NCI-H2029 (cell line): ENCODE measurements at regions not wholly inside any gene's neighbourhood (a gene's known extent, or its start where the extent isn't known, plus 50 kb on each side); places are given as distances from the start of the nearest gene placed in this dataset.

Experiments used
- DNase-seq: peaks from one replicate; lab custom pipeline; 2025; lab: John Stamatoyannopoulos, UW

DNA sequence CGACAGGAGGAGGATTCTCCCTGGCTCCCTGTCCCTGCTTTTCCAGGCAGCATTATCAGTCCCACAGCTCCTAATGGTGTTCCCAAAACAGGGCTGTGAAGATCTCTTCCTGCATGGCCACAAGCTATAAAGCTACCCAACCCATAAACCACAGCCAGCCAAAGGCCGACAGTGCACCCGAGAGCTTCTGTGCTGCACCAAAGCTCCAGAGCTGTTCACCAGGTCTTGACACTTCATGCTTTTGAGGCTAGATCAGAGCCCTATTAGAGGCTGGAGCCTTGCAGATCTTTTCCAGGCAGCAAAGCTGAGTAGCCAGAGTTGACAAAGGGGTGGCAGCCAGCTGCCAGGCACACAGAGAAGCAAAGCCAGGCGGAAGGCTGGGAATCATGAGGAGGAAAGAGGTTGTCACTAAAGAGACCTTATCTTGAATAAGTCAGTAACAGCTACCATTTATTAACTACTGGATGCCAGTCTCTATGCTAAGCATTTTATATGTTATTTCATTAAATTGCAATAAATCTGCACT, 180.4 kb downstream of the KATNAL1 start:
- DNase-seq = no peak

DNA sequence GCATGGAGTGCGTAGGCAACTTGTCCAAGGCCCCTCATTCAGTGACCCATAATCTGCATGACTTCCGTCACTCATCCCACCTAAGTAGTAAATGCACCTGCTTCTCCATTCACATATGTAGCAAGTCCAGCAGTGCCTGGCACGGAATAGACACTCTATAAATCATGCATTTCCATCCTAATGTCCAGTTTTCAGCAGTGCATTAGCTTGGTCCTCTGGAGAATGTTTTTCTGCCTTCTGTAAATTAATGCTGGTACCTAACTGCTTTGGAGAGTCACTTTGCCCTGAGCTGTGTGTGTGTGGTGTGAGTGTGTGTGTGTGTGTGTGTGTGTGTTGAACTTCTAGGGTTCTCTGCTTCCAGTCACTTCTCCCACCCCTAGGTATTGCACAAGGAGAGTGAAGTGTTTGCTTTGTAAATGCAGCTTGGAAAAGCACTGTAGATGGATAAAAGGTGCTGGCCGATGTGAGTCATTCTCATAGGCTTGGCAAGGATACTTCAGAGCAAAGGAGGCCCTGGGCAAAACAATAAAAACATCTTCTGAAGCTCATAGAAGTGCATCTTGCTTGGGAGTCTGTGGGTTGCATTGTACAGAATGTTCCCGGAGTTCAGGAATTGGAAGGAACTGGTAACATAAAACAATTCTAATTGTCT, 181.8 kb downstream of the KATNAL1 start:
- peak; percentile 40 for DNase-seq

DNA sequence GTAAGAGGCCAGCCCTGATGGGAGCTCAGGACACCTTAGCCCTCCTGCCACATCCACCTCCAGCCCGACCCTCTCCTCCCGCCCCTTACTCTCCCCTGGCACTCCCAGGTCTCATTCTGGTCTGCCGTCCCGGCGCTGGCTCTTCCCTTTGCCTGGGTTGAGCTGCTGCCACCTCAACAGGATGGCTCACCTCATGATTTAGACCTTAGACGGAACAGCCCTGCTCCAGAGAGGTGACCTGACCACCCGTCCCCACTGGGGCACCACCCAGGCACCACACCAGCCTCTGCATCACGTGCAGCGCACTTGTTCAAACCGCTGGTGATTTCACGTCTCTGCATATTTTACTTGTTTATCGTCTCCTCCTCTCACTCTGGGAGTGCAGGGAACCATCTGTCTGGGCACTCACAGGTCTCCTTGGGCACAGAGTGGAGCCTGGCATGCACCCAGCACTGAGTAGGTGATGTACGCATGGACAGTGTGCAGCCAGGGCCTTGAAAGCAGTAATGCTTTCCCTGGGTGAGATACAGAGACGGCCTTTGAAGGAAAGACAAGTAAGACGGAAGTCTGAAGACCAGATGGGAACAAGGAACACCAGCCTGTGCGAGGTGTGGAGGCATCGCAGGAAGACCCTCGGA, 183.1 kb downstream of the KATNAL1 start:
- no peak for DNase-seq

DNA sequence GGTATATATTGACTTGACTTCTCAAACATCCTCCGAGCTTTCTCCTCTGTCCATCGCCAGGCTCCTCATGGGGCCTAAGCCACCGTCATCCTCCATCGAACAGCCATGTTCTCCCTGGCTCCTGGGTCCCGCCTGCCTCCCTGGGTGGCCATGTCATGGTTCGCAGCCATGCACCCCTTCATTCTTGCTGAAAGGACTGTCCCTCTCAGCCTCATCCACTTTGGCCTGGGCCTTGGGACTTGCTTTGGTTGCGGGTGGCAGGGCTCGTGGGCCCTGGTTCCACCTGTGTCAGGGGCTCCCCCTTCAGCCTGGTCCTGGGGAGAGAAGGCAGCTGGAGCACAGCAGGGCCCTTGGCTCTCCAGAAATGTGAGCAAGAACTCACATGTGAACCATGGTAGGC, 183.8 kb downstream of the KATNAL1 start:
- no peak for DNase-seq

DNA sequence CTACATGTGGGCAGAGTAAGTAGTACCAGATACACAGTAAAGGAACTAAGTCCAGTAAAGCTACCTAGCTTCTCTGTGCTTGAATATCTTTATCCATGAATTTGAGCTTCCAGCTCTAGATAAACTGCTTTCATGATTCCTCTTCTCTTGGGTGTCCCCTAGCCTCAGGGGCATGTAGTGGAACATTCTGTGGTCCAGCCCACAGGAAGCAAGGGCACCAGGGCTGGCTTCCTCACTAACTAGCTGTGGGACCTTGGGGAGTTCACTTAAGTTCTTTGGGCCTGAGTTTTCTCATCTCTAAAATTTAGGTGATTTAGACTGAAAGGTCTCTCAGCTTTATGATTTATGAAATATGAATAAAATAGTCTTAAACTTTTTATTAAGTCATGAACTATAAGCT, 185.7 kb downstream of the KATNAL1 start:
- DNase-seq = no peak

DNA sequence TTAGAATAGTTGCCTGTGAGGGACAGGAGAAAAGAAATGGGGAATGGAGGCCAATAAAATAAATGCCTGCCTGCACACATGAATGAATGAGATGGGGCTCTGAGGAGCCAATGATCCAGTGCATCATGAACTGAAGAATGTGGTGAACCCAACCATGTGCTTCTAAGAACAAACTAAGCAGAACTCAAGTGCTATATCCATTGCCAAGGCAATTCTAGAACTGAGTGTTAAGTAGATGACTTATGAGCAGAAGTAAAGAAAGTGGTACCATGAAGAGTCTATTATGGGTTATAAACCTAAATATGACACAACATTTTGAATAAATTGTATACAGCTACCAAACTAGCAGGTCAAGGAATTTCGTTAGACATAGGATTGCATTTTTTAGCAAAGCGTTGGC, 186.1 kb downstream of the KATNAL1 start:
- DNase-seq = no peak

DNA sequence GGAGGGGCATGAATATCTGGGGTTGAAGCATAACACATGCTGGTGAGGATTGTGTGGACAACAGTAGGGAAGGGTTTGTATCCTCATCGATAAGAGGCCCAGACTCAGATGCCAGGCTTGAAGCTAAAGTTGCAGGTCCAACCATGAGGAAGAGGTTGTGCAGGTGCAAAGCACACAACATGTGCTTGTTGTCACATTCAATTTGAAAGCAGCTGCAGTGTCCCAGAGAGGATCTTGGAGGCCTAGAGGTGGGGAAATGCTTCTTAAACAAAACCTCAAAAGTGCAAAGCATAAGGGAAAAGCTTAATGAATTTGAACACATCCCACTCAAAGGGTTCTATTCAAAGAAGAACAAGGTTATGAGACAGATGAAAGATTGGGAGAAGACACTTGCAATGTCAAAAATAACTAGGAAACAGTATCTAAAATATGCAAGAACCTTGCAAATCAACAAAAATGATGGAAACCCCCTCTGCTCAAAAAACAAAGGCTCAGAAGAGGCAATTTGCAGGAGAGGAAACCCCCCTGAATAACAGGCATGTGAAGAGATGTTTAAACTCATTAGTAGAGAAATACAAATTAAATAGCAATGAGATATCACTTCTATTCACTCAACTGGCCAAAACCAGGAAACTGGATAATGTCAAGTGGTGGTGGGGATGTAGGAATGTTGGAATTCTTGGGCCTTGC, 187.1 kb downstream of the KATNAL1 start:
- no peak for DNase-seq

DNA sequence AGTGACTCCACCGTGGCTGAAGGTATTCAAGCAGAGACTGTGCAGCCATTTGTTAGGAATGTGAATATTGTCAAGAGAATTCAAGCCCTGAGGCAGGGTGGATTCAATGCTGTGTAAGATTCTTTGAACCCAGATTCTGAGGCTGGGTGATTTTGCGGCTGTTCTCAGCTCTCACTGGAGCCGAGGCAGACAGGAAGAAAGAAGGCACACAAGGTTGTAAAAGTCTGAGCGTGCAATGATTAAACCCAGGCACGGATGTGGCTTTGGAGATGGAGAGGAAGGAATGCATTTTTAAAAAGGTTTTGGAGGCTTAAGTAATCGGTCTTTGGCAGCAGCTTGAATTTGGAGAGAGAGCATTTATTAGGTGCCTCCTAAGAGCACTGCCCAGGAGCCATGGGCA, 187.9 kb downstream of the KATNAL1 start:
- DNase-seq = no peak

DNA sequence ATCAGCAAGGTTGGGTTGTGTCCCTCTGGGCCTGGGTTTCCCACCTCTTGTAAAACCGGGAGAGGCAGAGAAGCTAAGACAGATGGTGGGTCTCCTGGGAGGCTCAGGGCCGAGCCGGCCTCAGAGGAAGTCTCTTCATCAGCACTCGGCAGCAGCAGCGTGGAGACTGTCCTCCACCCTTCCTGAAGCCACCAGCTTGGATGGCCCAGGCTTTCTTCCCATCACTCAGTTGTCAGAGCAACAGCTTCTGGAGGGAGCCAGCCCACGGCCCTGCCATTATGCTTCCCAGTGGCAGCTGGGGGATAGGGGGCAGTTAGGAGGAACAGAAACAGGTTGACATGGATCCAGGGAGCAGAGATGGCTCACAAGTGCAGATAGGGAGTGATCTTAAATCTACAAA, 191.0 kb downstream of the KATNAL1 start:
- DNase-seq = no peak

DNA sequence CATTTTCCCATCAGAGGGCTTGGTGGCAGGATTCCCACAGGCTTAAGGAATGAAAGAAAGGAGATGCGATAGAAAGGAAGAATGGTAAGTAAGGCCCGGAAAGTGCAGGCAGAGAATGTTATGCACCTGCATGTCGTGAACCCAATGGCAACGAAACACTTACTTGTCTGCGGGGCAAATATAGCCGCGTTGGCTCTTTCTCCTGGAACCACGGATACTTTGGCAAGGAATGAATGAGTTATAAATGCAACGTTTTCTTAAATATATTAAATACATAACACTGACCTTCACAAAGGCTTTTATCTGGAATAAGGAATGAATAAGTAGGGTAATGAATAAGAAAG, 192.1 kb downstream of the KATNAL1 start:
- peak; percentile 21 for DNase-seq

DNA sequence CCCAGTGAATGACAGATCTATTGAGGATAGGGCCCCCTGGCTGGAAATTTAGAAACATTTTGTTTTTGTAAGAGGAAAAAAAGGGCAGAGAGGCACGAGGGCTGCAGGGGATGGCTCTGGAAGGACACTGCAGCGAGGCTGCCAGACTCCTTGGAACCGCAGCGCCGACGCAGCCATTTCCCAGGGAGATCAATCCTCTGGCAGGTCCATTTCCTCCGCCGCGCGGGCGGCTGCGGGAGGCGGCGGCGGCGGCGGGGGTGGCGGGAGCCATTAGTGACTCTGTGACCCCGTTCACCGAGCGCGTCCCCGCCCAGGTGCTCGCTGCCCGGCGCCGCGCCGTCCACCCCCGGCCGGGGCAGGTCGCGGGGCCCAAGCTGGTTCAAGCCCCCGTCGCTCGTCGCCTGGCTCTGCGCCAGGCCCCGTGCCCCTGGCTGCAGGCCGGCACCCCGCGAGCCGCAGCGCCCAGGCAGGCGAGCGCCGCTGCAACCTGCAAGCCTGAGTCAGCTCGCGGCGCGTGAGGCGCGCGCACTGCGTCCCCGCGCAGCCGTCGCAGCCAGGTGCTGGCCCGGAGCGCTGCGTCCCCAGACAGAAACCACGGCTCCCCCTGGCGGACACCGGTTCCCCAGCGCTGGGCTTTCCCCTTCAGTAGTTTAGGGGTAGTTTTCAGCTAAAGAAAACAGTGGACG, 192.6 kb downstream of the KATNAL1 start:
- DNase-seq = peak; percentile 44

DNA sequence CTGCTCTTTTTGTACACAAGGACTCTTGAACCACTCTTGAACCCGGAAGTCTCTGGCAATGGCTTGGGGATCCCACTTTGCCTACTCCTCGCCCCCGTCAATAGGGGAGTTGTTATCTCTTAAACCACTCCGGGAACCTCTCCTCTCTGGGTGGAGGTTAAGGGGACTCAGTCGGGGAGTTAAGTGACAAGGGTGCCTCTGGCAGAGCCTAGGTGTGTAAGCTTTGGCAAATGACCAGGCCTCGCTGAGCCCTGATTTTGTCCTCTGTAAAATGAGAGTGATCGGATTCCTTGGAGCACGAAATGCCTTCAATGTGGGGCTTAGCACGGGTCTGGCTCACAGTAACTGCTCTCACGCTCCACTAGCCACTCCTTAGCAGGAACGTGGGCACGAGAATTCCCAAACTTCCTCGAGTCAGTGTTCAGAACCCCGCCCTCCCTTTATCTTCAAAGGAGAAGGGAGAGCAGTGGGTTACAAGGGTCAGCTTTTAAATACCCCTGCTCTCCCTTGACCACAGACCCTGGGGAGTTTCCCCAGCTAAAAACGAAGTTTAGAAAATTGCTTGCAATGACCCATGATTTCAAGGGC, 193.3 kb downstream of the KATNAL1 start:
- DNase-seq = no peak

DNA sequence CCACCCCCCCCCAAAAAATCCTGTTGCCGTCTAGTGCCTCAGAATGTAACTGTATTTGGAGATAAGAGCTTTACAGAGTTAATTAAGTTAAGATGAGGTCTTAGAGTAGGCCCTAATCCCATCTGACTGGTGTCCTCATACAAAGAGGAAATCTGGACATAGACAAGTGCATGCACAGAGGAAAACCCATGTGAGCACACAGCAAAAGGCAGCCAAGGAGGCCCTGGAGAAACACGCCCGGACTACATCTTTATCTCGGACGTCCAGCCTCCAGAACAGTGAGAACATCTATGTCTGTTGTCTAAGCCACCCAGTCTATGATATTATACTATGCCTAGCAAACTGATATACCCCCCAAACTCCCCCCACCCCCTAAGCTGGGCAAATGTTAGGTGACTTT, 193.8 kb downstream of the KATNAL1 start:
- no peak for DNase-seq

DNA sequence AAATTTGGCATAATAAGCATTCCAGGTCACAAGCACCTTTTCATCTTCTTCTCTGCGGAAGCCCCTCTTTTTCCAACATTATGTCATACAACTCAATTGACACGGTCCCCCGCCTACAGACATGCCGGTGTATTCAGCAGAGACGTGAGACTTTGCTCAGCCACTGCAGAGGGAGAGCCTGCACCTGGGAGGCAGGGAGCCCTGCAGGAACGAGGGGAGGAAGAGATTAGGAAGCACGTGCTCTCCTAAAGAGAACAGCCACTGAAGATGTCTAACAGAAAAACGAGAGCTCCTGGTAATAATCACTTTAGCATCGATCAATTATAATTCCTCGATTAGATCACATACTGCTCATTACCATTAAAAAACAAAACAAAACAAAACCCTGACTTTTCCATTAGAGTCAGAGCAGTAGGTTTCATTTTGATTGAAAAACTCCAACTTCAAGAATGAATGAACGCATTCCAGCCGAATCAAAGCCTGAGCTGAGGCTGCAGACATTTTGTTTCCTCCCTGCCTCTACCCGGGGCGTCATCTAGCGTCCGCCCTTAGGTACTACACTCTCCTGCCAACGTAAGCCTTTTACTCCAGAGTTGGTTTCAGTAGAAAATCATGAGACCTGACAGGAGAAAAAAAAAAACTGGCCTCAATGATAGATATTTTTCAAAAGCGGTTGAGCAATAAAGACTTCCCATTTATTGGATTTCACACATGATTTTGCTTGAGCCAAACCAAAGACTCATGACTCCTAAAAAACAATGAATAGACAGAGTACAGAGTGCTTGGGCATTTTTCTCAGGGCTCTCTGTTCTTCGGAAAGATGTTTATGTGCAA, 194.5 kb downstream of the KATNAL1 start:
- peak; percentile 43 for DNase-seq

DNA sequence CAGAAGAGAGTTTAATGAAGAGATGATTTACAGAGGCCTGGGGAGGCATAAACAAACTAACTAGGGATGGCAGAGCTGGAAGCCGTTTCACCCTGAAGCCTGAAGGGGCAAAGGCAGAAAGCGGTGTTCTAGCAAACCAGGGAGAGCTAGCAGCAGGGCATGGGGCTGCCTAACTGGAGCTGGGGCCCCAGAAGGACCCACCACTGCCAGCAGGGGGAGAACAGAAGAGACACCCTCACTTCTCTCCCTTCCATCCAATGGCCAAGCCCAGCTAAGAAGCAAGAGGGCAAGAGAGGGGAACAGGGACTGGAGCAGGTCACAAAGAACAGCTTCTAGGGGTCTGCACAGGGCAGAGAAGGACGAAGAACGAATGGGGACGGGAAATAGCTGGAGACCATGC, 195.5 kb downstream of the KATNAL1 start:
- no peak for DNase-seq

DNA sequence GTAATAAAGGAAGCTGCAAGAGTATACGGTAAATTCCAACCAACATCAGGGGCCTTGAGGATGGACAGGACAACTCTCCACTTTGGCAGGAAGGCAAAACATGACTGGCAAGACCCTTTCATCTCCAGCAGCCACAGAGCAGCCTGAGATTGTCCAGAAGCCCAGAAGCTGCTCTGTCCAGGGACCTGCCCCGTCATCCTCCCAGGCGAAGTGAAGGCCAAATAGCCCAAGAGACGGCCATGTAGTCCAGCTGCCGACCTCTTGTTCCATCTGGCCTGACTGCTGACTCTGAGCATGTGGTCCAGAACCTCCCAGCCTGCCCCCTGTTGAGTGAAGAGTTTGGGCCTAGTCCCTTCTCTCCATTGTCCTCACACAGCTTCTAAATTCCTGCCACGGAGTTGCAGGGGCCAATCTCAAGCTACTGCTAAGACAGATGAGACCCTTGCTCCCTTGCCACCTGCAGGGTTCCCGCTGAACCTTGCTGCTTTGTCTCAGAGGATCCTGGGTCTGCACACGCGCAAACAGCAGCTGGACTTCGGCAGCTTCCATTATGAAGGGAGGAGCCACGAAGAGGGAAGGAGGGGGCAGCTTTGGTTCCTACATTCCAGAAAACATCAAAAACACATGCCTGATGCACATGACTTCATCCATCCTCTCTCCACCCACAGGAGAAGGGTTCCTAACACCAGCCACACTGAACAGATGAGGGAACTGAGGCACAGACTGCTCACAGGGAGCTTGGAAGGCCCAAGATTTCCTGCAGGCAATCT, 196.9 kb downstream of the KATNAL1 start:
- DNase-seq = no peak

DNA sequence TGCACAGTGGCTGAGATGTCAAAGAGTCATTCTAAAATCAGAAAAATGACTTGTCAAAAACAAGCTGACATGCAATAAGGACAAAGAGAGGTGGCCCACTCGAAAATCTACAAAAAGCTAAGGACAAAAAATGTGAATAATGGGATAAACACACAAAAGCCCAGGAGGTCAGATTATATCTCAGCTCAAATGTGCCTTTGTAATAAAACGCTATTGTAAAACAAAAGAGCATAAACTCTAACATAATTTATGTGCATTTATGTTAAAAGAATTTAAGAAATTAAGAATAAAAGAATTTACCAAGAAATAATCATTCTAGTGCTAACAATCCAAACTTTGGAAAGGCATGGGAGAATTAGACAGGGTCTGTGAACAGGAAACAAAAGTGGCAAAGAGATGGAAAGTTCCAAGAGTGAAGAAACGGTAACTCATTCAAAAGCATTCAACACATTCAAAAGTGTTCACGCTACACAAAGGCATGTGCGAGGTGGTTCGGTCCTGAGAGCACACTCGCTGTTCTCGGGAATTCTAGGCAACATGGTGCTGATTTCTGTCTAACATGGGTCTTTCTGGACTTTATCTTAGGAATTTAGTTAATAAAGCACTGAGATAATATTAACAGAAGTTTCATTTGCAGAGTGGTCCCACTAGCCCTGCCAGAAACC, 197.7 kb downstream of the KATNAL1 start:
- DNase-seq = no peak

DNA sequence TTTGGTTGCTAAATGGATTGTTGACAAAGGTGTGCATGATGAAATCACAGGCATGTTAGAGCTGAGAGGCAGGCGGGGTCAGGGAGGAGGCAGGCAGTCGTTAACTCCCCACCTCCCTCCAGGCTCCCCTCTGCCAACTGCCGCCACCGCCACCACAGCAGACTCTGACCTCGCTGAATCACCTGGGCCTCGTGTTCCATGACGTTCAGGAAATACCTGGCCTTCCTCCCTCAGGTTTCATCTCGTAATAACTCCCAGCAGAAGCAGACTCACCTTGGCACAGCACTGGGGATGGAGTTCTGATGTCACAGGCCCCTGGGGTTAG, 198.5 kb downstream of the KATNAL1 start:
- DNase-seq = peak; percentile 18

DNA sequence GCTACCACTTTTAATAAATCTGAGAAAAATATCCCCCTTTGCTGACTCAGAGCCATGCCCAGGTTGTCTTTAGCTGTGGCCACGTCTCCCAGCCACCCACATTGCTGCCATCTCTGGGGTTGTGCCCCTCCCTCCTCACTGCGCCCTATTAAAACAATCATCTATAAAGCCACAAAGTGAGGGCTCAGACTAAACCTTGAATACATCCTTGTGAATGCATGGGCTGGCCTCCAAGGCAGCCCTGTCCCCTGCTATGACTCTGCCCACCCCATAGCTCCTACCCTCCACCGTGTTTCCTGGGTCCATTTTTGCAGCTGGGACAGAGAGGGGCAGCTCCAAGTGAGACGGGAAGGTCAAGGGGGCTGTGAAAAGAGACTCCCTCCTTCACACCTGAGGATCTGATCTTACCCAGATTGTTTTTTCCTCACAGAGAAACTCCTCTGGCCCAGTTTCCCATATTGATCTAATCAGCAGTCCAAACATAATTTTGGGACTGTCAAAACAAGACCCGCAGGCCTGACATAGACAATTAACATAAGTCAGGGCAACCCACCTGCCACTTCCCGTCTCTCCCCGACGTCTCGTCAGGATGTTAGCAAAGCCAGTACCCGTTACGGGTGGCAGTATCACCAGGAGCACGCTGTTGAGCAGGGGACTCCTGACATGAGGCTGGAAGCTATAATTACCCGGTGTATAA, 199.0 kb downstream of the KATNAL1 start:
- no peak for DNase-seq
